ENCODE measurements at regions not wholly inside any gene's neighbourhood (a gene's known extent, or its start where the extent isn't known, plus 50 kb on each side); places are given as distances from the start of the nearest gene placed in this dataset.

DNA sequence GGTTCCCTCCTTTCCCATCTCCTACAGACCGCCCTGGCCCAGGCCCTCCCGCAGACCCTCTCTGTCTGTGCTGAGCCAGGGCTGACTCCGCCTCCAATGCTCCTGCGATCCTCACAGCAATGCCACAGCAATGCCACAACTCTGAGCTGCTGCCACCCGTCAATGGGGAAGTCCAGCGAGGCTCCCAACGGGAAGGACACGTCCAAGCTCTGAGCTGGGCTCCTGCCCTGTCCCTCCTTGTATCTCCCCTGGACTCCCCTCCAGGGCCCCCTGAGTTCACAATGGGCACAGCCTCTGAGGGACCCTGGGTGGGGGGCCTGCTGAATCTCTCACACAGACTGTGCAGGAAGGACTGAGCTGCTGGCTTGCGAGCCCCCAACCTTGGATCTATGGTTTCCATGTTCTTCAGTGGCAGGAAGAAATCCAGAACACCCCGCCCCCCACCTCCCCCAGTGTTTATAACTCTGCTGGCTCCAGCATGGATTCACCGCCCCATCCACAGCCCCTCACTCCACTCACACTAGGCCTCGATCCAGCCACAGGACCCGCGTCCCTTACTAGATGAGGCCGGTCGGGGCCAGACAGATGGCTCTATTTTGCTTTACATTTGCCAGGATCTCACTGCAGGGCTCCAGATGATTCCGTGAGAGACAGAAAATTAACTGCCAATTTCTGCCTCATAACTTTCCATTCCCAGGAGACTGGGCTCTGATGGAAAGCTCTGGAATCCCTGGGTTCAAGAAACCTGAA, 338.0 kb downstream of the MATN1 start:
- no peaks in the 10 kb centered on the region for H3K36me3 ChIP-seq (replicated peaks)

GRCh38 chr1:30384286-30385245, 338.8 kb downstream of the MATN1 start:
- no peaks in the 10 kb centered on the region for H3K36me3 ChIP-seq (replicated peaks)
- in situ Hi-C loops (cut with MboI; ENCODE audit: low sequenced_read_pairs): loop anchor here (10.0 kb wide), 1 partner anchor 1150 kb away; the partner anchor contains the start of genes MECR and PTPRU
- DNase-seq (ENCODE audit: low spot score in 2 of 2): no peak

More for the DNA sequence above, 338.0 kb downstream of the MATN1 start:
- in situ Hi-C loops (cut with MboI; ENCODE audit: low sequenced_read_pairs): loop anchor here (10.0 kb wide), 1 partner anchor 1151 kb away; the partner anchor contains the start of genes MECR and PTPRU
- no peak for DNase-seq (ENCODE audit: low spot score in 2 of 2)
- Histone ChIP-seq H3K27me3 (ENCODE audit: low read depth) (peaks cover 3% of the 10 kb centered on the region; the same call in 1 of the 2 replicates), H3K9me3 (no peaks in the 10 kb centered on the region), H3K4me3 (no peak overlapping the region), H3K4me1 (no peaks in the 10 kb centered on the region)

GRCh38 chr1:30383221-30383711, 340.1 kb downstream of the MATN1 start:
- no peak overlapping the region for H3K4me3 ChIP-seq
- in situ Hi-C loops (cut with MboI; ENCODE audit: low sequenced_read_pairs): loop anchor here (10.0 kb wide), 1 partner anchor 1148 kb away; the partner anchor contains the start of genes MECR and PTPRU
- H3K9me3 ChIP-seq: no peaks in the 10 kb centered on the region
- H3K4me1 ChIP-seq: no peaks in the 10 kb centered on the region
- no peaks in the 10 kb centered on the region for H3K36me3 ChIP-seq (replicated peaks)
- DNase-seq (ENCODE audit: low spot score in 2 of 2): no peak
- peaks cover 3% of the 10 kb centered on the region; the same call in 1 of the 2 replicates for H3K27me3 ChIP-seq (ENCODE audit: low read depth)

More at GRCh38 chr1:30384286-30385245, 338.8 kb downstream of the MATN1 start:
- Histone ChIP-seq H3K9me3 (no peaks in the 10 kb centered on the region), H3K27me3 (ENCODE audit: low read depth) (peaks cover 3% of the 10 kb centered on the region; the same call in 1 of the 2 replicates), H3K4me1 (no peaks in the 10 kb centered on the region), H3K4me3 (no peak overlapping the region)

DNA sequence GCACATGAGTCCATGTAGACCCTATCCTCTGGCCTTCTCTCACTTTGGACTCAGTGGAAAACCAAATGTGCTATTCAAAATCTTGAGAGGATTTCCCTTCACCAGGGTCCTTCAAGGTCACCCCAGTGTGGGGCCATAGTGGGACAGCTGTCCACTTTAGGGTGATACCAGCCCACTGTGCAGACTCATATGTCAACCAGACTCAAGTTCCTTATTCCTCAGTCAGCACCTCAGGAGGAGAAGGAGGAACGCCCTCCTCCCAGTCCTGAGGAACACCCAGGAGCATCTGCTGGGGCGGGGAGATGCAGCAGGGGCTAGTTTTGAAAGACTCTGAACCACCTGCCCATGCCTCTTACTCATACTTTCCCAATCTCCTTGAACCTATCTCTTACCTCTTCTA, 340.9 kb downstream of the MATN1 start:
- in situ Hi-C loops (cut with MboI; ENCODE audit: low sequenced_read_pairs): loop anchor here (10.0 kb wide), 1 partner anchor 1148 kb away; the partner anchor contains the start of genes MECR and PTPRU
- no peaks in the 10 kb centered on the region for H3K9me3 ChIP-seq
- H3K4me1 ChIP-seq: no peaks in the 10 kb centered on the region
- H3K4me3 ChIP-seq: no peak overlapping the region
- no peaks in the 10 kb centered on the region for H3K36me3 ChIP-seq (replicated peaks)
- H3K27me3 ChIP-seq (ENCODE audit: low read depth): peaks cover 8% of the 10 kb centered on the region; the same call in 1 of the 2 replicates
- DNase-seq (ENCODE audit: low spot score in 2 of 2): no peak

- H3K4me3 ChIP-seq: no peak overlapping the region
- no peaks in the 10 kb centered on the region for H3K36me3 ChIP-seq (replicated peaks)
- no peaks in the 10 kb centered on the region for H3K4me1 ChIP-seq
- no peaks in the 10 kb centered on the region for H3K9me3 ChIP-seq
- in situ Hi-C loops (cut with MboI; ENCODE audit: low sequenced_read_pairs): loop anchor here (10.0 kb wide), 1 partner anchor 1147 kb away; the partner anchor contains the start of genes MECR and PTPRU
- H3K27me3 ChIP-seq (ENCODE audit: low read depth): peaks cover 9% of the 10 kb centered on the region; the same call in 1 of the 2 replicates
- no peak for DNase-seq (ENCODE audit: low spot score in 2 of 2)
Observed at GRCh38 chr1:30381671-30382365, 341.6 kb downstream of the MATN1 start.

GRCh38 chr1:30381266-30381665, 342.1 kb downstream of the MATN1 start:
- Histone ChIP-seq H3K27me3 (ENCODE audit: low read depth) (peaks cover 9% of the 10 kb centered on the region; the same call in 1 of the 2 replicates), H3K9me3 (no peaks in the 10 kb centered on the region), H3K36me3 (replicated peaks) (no peaks in the 10 kb centered on the region), H3K4me1 (no peaks in the 10 kb centered on the region), H3K4me3 (no peak overlapping the region)
- DNase-seq (ENCODE audit: low spot score in 2 of 2): no peak
- in situ Hi-C loops (cut with MboI; ENCODE audit: low sequenced_read_pairs): loop anchor here (10.0 kb wide), 1 partner anchor 1146 kb away; the partner anchor contains the start of genes MECR and PTPRU

- no peak for DNase-seq (ENCODE audit: low spot score in 2 of 2)
- Histone ChIP-seq H3K4me3 (no peak overlapping the region), H3K27me3 (ENCODE audit: low read depth) (peaks cover 9% of the 10 kb centered on the region; the same call in 1 of the 2 replicates), H3K36me3 (replicated peaks) (no peaks in the 10 kb centered on the region), H3K4me1 (no peaks in the 10 kb centered on the region), H3K9me3 (no peaks in the 10 kb centered on the region)
- in situ Hi-C loops (cut with MboI; ENCODE audit: low sequenced_read_pairs): loop anchor here (10.0 kb wide), 1 partner anchor 1146 kb away; the partner anchor contains the start of genes MECR and PTPRU
Observed at GRCh38 chr1:30380625-30380984, 342.8 kb downstream of the MATN1 start.

DNA sequence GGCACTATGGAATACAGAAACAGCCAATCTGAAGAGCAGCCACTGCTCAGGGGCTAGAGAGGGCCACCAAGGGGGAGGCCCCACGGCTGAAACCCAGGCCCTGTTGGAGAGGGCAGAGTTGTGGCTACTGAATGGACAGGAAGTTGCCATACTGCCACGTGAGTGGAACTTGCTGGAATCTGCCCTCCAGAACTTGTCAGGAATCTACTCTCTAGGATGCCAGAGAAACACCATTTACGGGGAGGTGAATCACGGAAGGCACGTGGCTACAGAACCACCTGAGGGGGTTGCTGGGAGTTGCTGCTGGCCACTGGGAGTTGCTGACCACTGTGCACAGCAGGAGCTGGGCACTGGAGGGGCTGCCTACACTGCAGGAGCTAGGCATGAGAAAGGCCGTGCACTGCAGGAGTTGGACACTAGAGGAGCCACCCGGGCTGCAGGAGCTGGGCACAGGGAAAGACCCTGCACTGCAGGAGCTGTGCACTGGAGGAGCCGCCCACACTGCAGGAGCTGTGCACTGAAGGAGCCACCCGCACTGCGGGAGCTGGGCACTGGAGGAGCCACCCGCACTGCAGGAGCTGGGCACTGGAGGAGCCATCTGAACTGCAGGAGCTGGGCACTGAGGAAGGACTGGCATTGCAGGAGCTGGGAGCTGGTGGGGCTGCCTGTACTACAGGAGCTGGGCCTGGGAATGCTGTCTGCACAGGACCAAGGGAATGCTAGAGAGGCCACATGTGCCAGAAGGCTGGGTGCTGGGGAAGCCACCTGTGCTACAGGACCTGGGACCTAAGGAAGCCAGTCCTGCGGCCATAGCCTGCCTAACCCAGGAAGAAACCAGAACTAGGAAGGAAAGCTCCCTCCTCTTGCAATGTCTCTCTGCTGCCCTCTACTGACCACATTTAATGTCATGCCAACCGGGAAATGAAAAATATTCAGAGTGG, 343.4 kb downstream of the MATN1 start:
- Histone ChIP-seq H3K36me3 (replicated peaks) (no peaks in the 10 kb centered on the region), H3K4me3 (no peak overlapping the region), H3K27me3 (ENCODE audit: low read depth) (peaks cover 9% of the 10 kb centered on the region; the same call in 1 of the 2 replicates), H3K9me3 (no peaks in the 10 kb centered on the region), H3K4me1 (no peaks in the 10 kb centered on the region)
- in situ Hi-C loops (cut with MboI; ENCODE audit: low sequenced_read_pairs): loop anchor here (10.0 kb wide), 1 partner anchor 1145 kb away; the partner anchor contains the start of genes MECR and PTPRU
- peak; percentile 26 to 72 for DNase-seq (ENCODE audit: low spot score in 2 of 2)

DNA sequence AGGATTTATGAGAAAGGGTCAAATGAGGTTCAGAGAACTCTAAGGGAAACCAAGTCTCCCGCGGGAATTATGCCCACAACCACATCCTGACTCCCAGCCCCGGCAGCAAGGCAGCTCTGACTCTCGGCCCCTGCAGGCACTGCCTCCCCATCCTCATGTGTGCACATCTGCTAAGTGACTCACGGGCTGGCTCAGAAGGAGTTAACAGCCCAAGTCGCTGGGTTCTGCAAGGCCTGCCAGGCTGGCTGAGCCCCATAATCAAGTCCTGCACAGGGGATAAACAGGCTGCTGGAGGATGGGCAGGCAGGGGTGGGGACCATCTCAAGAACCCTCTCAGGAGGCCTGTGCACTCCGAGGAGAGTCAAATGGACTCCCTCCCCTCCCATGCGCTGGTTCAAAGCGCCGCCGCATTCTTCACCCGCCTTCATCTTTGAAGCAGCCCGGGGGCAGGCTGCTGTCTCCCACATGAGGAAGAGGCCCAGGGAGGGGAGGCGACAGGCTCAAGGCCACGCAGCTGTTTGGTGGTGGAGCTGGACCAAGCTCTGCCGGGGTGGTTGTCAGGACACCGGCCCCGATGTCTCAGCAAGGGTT, 344.3 kb downstream of the MATN1 start:
- no peaks in the 10 kb centered on the region for H3K9me3 ChIP-seq
- H3K27me3 ChIP-seq (ENCODE audit: low read depth): peaks cover 9% of the 10 kb centered on the region; the same call in 1 of the 2 replicates
- no peaks in the 10 kb centered on the region for H3K36me3 ChIP-seq (replicated peaks)
- no peaks in the 10 kb centered on the region for H3K4me1 ChIP-seq
- no peak overlapping the region for H3K4me3 ChIP-seq
- in situ Hi-C loops (cut with MboI; ENCODE audit: low sequenced_read_pairs): no loop called here
- no peak for DNase-seq (ENCODE audit: low spot score in 2 of 2)

- no peaks in the 10 kb centered on the region for H3K4me1 ChIP-seq
- no peak overlapping the region for H3K4me3 ChIP-seq
- H3K9me3 ChIP-seq: no peaks in the 10 kb centered on the region
- in situ Hi-C loops (cut with MboI; ENCODE audit: low sequenced_read_pairs): no loop called here
- H3K27me3 ChIP-seq (ENCODE audit: low read depth): peaks cover 9% of the 10 kb centered on the region; the same call in 1 of the 2 replicates
- no peaks in the 10 kb centered on the region for H3K36me3 ChIP-seq (replicated peaks)
- no peak for DNase-seq (ENCODE audit: low spot score in 2 of 2)
Observed at GRCh38 chr1:30378003-30378596, 345.3 kb downstream of the MATN1 start.

DNA sequence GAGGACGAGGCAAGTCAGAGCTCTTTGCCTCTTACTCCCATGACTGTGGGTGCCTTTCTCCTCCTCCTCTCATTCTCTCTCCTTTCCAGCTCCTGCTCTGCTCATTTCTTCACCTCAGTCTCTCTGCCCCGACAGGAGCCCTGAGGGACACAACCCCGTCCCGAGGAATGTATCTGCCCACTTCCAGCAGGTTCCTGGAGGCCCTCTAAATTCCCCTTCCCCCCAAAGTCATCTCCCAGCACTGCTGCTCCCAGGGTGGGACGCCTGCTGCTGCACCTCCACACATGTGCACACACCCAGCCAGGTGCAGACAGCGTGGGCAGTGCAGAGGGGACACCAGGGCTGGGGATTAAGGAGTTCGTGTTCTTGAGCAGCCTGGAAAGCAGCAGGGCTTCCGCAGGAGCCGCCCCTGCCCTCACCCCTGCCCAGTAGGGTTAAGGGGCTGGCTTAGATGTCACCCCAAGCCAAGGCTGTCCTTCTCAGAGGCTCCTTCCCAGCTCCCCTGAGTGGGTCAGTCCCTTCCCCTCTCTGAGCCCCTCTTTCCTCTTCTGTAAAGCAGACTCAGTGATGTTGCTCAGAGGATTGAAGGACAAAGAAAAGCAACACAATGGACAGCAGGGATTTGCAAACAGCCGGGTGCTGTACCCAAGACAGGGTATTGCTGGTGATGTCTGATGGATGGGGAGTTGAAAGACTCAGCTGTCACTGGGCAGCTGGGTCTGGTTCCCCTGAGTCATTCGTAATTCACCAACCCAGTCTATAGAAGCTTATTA, 346.0 kb downstream of the MATN1 start:
- Histone ChIP-seq H3K36me3 (replicated peaks) (no peaks in the 10 kb centered on the region), H3K27me3 (ENCODE audit: low read depth) (peaks cover 9% of the 10 kb centered on the region; the same call in 1 of the 2 replicates), H3K4me3 (no peak overlapping the region), H3K4me1 (no peaks in the 10 kb centered on the region), H3K9me3 (no peaks in the 10 kb centered on the region)
- in situ Hi-C loops (cut with MboI; ENCODE audit: low sequenced_read_pairs): no loop called here
- no peak for DNase-seq (ENCODE audit: low spot score in 2 of 2)

Measured in HAP-1 (cell line).